SK-N-SH (cell line): ENCODE measurements at regions not wholly inside any gene's neighbourhood (a gene's known extent, or its start where the extent isn't known, plus 50 kb on each side); places are given as distances from the start of the nearest gene placed in this dataset.

Experiments
- CTCF ChIA-PET: fragments of 300-600, 350-600 bp; formaldehyde crosslinking; extraction: SDS; loops from one replicate; lab custom pipeline; 2021; lab: Yijun Ruan, JAX
- POLR2A ChIA-PET: fragments of 350-600 bp; sonication (Branson Sonifier 250); formaldehyde crosslinking; extraction: SDS; loops from one replicate; lab custom pipeline; 2020; ENCODE audit warnings: antibody characterized with exemption, inconsistent platforms; lab: Yijun Ruan, JAX
- DNase-seq: peaks from one replicate; pipeline ENCODE4 v3.0.0; 2012
- H2AFZ ChIP-seq: fragments of 200-600 bp; sonication (generic); 2 replicates; pipeline ENCODE4 v1.8.1; 2016; ENCODE audit warnings: antibody characterized with exemption, mild to moderate bottlenecking, low read depth
- H3F3A ChIP-seq: fragments of 200-600 bp; sonication (generic); replicated peaks from 2 replicates; pipeline ENCODE3; 2016; ENCODE audit warnings: antibody characterized with exemption, mild to moderate bottlenecking; ENCODE audit not compliant: insufficient read depth
- H3K27ac ChIP-seq, 2 experiments: fragments of 200-500 bp in 1 of 2; fragments of 200-600 bp in 1 of 2; sonication (Bioruptor generic) in 1 of 2; sonication (generic), shearing (Covaris generic) in 1 of 2; 2 replicates each; pipeline versions ENCODE4 v1.5.1 to v1.6.1; 2014 to 2016; ENCODE audit warnings: low read depth in 2 of 2, inconsistent platforms in 1 of 2, low read length in 1 of 2, mild to moderate bottlenecking in 1 of 2, mixed read lengths in 1 of 2
- H3K27me3 ChIP-seq: fragments of 200-600 bp; sonication (generic), shearing (Covaris generic); 2 replicates; pipeline ENCODE4 v1.6.1; 2016; ENCODE audit warnings: mixed run types; ENCODE audit not compliant: insufficient read depth
- H3K36me3 ChIP-seq, 2 experiments: fragments of 200-500 bp in 1 of 2; fragments of 200-600 bp in 1 of 2; sonication (Bioruptor generic) in 1 of 2; sonication (generic) in 1 of 2; replicated peaks in 1 of 2; 2 replicates each; pipeline versions ENCODE3 to v1.5.1; 2014 to 2016; ENCODE audit warnings: low read length in 1 of 2, mild to moderate bottlenecking in 1 of 2; ENCODE audit not compliant: insufficient read depth in 2 of 2, control insufficient read depth in 1 of 2
- H3K4me1 ChIP-seq, 2 experiments: fragments of 200-500 bp in 1 of 2; fragments of 200-600 bp in 1 of 2; sonication (Bioruptor generic) in 1 of 2; sonication (generic), shearing (Covaris generic) in 1 of 2; 2 replicates each; pipeline versions ENCODE4 v1.5.1 to v1.6.1; 2014 to 2016; ENCODE audit warnings: low read depth in 1 of 2, low read length in 1 of 2, mixed run types in 1 of 2; ENCODE audit not compliant: insufficient read depth in 2 of 2, control insufficient read depth in 1 of 2
- H3K4me2 ChIP-seq: fragments of 200-600 bp; sonication (generic), shearing (Covaris generic); 2 replicates; pipeline ENCODE4 v1.6.1; 2017; ENCODE audit warnings: mixed run types
- H3K4me3 ChIP-seq, 2 experiments: fragments of 200-500 bp in 1 of 2; fragments of 200-600 bp in 1 of 2; sonication (Bioruptor generic) in 1 of 2; sonication (generic), shearing (Covaris generic) in 1 of 2; 2 replicates each; pipeline versions ENCODE4 v1.5.1 to v1.8.1; 2014 to 2016; ENCODE audit warnings: low read depth in 2 of 2, inconsistent platforms in 1 of 2, low read length in 1 of 2, mild to moderate bottlenecking in 1 of 2, mixed read lengths in 1 of 2, moderate library complexity in 1 of 2
- H3K79me2 ChIP-seq: fragments of 200-600 bp; sonication (generic); 2 replicates; pipeline ENCODE4 v1.8.1; 2017; ENCODE audit warnings: mild to moderate bottlenecking; ENCODE audit not compliant: insufficient read depth
- H3K9ac ChIP-seq: fragments of 200-600 bp; sonication (generic); 2 replicates; pipeline ENCODE4 v1.6.1; 2017; ENCODE audit warnings: mixed run types
- H3K9me2 ChIP-seq: fragments of 200-600 bp; sonication (generic); 2 replicates; pipeline ENCODE4 v1.6.1; 2017; ENCODE audit warnings: mixed run types
- H3K9me3 ChIP-seq: fragments of 200-600 bp; sonication (generic); 2 replicates; pipeline ENCODE4 v1.6.1; 2017; ENCODE audit warnings: mixed run types, mild to moderate bottlenecking, moderate library complexity
- H4K20me1 ChIP-seq: fragments of 200-600 bp; sonication (generic); 2 replicates; pipeline ENCODE4 v1.6.1; 2017; ENCODE audit warnings: mild to moderate bottlenecking, mixed run types; ENCODE audit not compliant: insufficient read depth
- CHD2 ChIP-seq: fragments of 150-350 bp; IDR thresholded peaks from 2 replicates; pipeline ENCODE4 v1.6.1; 2018; ENCODE audit warnings: low read length; ENCODE audit not compliant: partially characterized antibody
- FOXM1 ChIP-seq: IDR thresholded peaks from 2 replicates; pipeline ENCODE4 v1.4.0; 2012; ENCODE audit warnings: low read depth, mild to moderate bottlenecking
- GABPA ChIP-seq: IDR thresholded peaks from 2 replicates; pipeline ENCODE4 v1.4.0; 2012; ENCODE audit warnings: low read depth, mild to moderate bottlenecking
- IRF3 ChIP-seq: fragments of 150-350 bp; IDR thresholded peaks from 2 replicates; pipeline ENCODE4 v1.6.1; 2016; ENCODE audit warnings: mild to moderate bottlenecking, low read depth, low read length
- POLR2AphosphoS5 ChIP-seq: IDR thresholded peaks from 2 replicates; pipeline ENCODE4 v1.6.1; 2012; ENCODE audit warnings: low read depth, low read length
- RAD21 ChIP-seq: IDR thresholded peaks from 2 replicates; pipeline ENCODE4 v1.6.1; 2012; ENCODE audit warnings: mild to moderate bottlenecking, low read length
- RXRA ChIP-seq: IDR thresholded peaks from 2 replicates; pipeline ENCODE4 v1.4.0; 2012; ENCODE audit warnings: low read depth, mild to moderate bottlenecking, borderline replicate concordance
- TAF1 ChIP-seq: IDR thresholded peaks from 2 replicates; pipeline ENCODE4 v1.6.1; 2012; ENCODE audit warnings: low read depth, mild to moderate bottlenecking, low read length, moderate library complexity, borderline replicate concordance
- TEAD4 ChIP-seq: IDR thresholded peaks from 2 replicates; pipeline ENCODE4 v1.4.0; 2012; ENCODE audit warnings: mild to moderate bottlenecking, borderline replicate concordance; ENCODE audit not compliant: insufficient read depth
- USF1 ChIP-seq: IDR thresholded peaks from 2 replicates; pipeline ENCODE4 v1.4.0; 2012; ENCODE audit warnings: low read depth, borderline replicate concordance
- ZBTB33 ChIP-seq: IDR thresholded peaks from 2 replicates; pipeline ENCODE4 v1.4.0; 2012; ENCODE audit warnings: low read depth, borderline replicate concordance
- WGBS: methylation state at CpG from one replicate; pipeline ENCODE4 v1.1.6; 2017; ENCODE audit warnings: low lambda C conversion rate; 5-methylcytosine and 5-hydroxymethylcytosine counted together
- TF ChIP-seq, protein P1 (sequence below): IDR thresholded peaks from 2 replicates; pipeline ENCODE4 v1.6.1; 2012; ENCODE audit warnings: mild to moderate bottlenecking, low read depth, low read length, moderate library complexity

- Histone ChIP-seq H3F3A (no peaks in the 10 kb centered on the region), H3K9me2 (no peaks in the 10 kb centered on the region), H3K36me3 (no peaks in the 10 kb centered on the region), H2AFZ (no peak overlapping the region), H3K27ac (no peak overlapping the region), H3K9me3 (no peaks in the 10 kb centered on the region), H4K20me1 (no peaks in the 10 kb centered on the region), H3K79me2 (no peaks in the 10 kb centered on the region), H3K27me3 (no peaks in the 10 kb centered on the region; the same call in 1 of the 2 replicates), H3K9ac (no peak overlapping the region), H3K4me2 (no peak overlapping the region), H3K4me3 (no peak overlapping the region), H3K4me1 (no peaks in the 10 kb centered on the region)
- WGBS = 56% methylated on average over 3 of the region's 3 CpGs
- CTCF ChIA-PET = no interaction called here
- no peak for DNase-seq
- TF ChIP-seq, protein P1, sequence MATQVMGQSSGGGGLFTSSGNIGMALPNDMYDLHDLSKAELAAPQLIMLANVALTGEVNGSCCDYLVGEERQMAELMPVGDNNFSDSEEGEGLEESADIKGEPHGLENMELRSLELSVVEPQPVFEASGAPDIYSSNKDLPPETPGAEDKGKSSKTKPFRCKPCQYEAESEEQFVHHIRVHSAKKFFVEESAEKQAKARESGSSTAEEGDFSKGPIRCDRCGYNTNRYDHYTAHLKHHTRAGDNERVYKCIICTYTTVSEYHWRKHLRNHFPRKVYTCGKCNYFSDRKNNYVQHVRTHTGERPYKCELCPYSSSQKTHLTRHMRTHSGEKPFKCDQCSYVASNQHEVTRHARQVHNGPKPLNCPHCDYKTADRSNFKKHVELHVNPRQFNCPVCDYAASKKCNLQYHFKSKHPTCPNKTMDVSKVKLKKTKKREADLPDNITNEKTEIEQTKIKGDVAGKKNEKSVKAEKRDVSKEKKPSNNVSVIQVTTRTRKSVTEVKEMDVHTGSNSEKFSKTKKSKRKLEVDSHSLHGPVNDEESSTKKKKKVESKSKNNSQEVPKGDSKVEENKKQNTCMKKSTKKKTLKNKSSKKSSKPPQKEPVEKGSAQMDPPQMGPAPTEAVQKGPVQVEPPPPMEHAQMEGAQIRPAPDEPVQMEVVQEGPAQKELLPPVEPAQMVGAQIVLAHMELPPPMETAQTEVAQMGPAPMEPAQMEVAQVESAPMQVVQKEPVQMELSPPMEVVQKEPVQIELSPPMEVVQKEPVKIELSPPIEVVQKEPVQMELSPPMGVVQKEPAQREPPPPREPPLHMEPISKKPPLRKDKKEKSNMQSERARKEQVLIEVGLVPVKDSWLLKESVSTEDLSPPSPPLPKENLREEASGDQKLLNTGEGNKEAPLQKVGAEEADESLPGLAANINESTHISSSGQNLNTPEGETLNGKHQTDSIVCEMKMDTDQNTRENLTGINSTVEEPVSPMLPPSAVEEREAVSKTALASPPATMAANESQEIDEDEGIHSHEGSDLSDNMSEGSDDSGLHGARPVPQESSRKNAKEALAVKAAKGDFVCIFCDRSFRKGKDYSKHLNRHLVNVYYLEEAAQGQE = no peak
- no peak for TF ChIP-seq CHD2
- TF ChIP-seq RAD21 = no peak
- no peak for TF ChIP-seq GABPA
- TF ChIP-seq RXRA = no peak
- no peak for TF ChIP-seq TAF1
- no peak for TF ChIP-seq FOXM1
- no peak for TF ChIP-seq IRF3
- TF ChIP-seq USF1 = no peak
- TF ChIP-seq ZBTB33 = no peak
- TF ChIP-seq POLR2AphosphoS5 = no peak
- no peak for TF ChIP-seq TEAD4
- POLR2A ChIA-PET = no interaction called here
Observed at GRCh38 chr20:40603057-40603651, 85.9 kb downstream of the MAFB start.
